ENCODE measurements at regions not wholly inside any gene's neighbourhood (a gene's known extent, or its start where the extent isn't known, plus 50 kb on each side); places are given as distances from the start of the nearest gene placed in this dataset.

GRCh38 chr4:140211693-140212092, 57.7 kb upstream of the MAML3 start:
- DNase-seq = no peak

GRCh38 chr4:140211161-140211560, 57.2 kb upstream of the MAML3 start:
- DNase-seq = no peak

- DNase-seq = no peak
Observed at GRCh38 chr4:140208921-140209320, 54.9 kb upstream of the MAML3 start.
